ENCODE measurements at regions not wholly inside any gene's neighbourhood (a gene's known extent, or its start where the extent isn't known, plus 50 kb on each side); places are given as distances from the start of the nearest gene placed in this dataset.

DNA sequence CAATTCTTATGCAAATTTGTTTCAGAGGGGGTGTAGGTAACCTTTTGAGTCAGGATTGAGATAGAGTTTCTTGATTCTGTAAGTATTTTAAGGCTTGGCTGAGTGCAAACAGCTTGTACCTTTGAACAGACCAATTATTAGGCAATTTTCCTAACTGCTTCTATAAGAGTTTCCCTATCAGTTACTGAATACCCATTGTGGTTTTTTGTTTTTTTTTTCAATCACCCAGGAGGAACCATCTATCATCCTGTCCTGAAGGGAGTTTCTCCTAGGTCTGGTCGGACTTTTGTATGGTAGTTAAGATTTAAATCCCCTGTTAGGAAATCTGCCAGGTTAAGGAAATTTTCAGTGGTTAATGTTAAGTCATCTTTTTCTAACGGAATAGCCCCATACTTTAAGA lies 319.4 kb upstream of the SLC39A10 start:
- Histone ChIP-seq H3K9me3 (ENCODE audit: low read length) (no peaks in the 10 kb centered on the region), H2AFZ (ENCODE audit: low read length) (no peak overlapping the region), H3K4me3 (replicated peaks in 1 of 3; ENCODE audit: insufficient read depth in 1 of 3, low read depth in 2 of 3, low read length in 3 of 3) (no peak overlapping the region), H3K27me3 (ENCODE audit: control insufficient read depth in 1 of 2, insufficient read depth in 2 of 2, low read length in 2 of 2) (no peaks in the 10 kb centered on the region), H4K20me1 (ENCODE audit: insufficient read depth, low read length) (no peaks in the 10 kb centered on the region), H3K4me1 (ENCODE audit: insufficient read depth, low read length) (no peaks in the 10 kb centered on the region), H3K4me2 (ENCODE audit: low read depth, low read length) (no peak overlapping the region), H3K79me2 (ENCODE audit: insufficient read depth, low read length) (no peaks in the 10 kb centered on the region), H3K27ac (ENCODE audit: extremely low read length, insufficient read depth, low read length) (no peak overlapping the region), H3K9ac (ENCODE audit: insufficient read depth, low read depth, low read length) (no peak overlapping the region), H3K36me3 (replicated peaks in 1 of 2; ENCODE audit: control insufficient read depth in 1 of 2, insufficient read depth in 2 of 2, low read length in 2 of 2) (no peaks in the 10 kb centered on the region)
- no peak for DNase-seq (ENCODE audit: low spot score)
- no peak for ATAC-seq
- TF ChIP-seq ZNF614 (CRISPR knock-in tag; IDR thresholded peaks at IDR 0.05; ENCODE audit: borderline replicate concordance): no peak
- TF ChIP-seq MZF1 (CRISPR knock-in tag; IDR thresholded peaks at IDR 0.05; ENCODE audit: borderline replicate concordance): no peak
- TF ChIP-seq, protein P1, sequence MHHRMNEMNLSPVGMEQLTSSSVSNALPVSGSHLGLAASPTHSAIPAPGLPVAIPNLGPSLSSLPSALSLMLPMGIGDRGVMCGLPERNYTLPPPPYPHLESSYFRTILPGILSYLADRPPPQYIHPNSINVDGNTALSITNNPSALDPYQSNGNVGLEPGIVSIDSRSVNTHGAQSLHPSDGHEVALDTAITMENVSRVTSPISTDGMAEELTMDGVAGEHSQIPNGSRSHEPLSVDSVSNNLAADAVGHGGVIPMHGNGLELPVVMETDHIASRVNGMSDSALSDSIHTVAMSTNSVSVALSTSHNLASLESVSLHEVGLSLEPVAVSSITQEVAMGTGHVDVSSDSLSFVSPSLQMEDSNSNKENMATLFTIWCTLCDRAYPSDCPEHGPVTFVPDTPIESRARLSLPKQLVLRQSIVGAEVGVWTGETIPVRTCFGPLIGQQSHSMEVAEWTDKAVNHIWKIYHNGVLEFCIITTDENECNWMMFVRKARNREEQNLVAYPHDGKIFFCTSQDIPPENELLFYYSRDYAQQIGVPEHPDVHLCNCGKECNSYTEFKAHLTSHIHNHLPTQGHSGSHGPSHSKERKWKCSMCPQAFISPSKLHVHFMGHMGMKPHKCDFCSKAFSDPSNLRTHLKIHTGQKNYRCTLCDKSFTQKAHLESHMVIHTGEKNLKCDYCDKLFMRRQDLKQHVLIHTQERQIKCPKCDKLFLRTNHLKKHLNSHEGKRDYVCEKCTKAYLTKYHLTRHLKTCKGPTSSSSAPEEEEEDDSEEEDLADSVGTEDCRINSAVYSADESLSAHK (CRISPR knock-in tag; IDR thresholded peaks at IDR 0.05; ENCODE audit: borderline replicate concordance): no peak
- TF ChIP-seq, protein P2, sequence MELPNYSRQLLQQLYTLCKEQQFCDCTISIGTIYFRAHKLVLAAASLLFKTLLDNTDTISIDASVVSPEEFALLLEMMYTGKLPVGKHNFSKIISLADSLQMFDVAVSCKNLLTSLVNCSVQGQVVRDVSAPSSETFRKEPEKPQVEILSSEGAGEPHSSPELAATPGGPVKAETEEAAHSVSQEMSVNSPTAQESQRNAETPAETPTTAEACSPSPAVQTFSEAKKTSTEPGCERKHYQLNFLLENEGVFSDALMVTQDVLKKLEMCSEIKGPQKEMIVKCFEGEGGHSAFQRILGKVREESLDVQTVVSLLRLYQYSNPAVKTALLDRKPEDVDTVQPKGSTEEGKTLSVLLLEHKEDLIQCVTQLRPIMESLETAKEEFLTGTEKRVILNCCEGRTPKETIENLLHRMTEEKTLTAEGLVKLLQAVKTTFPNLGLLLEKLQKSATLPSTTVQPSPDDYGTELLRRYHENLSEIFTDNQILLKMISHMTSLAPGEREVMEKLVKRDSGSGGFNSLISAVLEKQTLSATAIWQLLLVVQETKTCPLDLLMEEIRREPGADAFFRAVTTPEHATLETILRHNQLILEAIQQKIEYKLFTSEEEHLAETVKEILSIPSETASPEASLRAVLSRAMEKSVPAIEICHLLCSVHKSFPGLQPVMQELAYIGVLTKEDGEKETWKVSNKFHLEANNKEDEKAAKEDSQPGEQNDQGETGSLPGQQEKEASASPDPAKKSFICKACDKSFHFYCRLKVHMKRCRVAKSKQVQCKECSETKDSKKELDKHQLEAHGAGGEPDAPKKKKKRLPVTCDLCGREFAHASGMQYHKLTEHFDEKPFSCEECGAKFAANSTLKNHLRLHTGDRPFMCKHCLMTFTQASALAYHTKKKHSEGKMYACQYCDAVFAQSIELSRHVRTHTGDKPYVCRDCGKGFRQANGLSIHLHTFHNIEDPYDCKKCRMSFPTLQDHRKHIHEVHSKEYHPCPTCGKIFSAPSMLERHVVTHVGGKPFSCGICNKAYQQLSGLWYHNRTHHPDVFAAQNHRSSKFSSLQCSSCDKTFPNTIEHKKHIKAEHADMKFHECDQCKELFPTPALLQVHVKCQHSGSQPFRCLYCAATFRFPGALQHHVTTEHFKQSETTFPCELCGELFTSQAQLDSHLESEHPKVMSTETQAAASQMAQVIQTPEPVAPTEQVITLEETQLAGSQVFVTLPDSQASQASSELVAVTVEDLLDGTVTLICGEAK (IDR thresholded peaks at IDR 0.05): no peak
- TF ChIP-seq, protein P2 (CRISPR knock-in tag; IDR thresholded peaks at IDR 0.05): no peak
- TF ChIP-seq, protein P3, sequence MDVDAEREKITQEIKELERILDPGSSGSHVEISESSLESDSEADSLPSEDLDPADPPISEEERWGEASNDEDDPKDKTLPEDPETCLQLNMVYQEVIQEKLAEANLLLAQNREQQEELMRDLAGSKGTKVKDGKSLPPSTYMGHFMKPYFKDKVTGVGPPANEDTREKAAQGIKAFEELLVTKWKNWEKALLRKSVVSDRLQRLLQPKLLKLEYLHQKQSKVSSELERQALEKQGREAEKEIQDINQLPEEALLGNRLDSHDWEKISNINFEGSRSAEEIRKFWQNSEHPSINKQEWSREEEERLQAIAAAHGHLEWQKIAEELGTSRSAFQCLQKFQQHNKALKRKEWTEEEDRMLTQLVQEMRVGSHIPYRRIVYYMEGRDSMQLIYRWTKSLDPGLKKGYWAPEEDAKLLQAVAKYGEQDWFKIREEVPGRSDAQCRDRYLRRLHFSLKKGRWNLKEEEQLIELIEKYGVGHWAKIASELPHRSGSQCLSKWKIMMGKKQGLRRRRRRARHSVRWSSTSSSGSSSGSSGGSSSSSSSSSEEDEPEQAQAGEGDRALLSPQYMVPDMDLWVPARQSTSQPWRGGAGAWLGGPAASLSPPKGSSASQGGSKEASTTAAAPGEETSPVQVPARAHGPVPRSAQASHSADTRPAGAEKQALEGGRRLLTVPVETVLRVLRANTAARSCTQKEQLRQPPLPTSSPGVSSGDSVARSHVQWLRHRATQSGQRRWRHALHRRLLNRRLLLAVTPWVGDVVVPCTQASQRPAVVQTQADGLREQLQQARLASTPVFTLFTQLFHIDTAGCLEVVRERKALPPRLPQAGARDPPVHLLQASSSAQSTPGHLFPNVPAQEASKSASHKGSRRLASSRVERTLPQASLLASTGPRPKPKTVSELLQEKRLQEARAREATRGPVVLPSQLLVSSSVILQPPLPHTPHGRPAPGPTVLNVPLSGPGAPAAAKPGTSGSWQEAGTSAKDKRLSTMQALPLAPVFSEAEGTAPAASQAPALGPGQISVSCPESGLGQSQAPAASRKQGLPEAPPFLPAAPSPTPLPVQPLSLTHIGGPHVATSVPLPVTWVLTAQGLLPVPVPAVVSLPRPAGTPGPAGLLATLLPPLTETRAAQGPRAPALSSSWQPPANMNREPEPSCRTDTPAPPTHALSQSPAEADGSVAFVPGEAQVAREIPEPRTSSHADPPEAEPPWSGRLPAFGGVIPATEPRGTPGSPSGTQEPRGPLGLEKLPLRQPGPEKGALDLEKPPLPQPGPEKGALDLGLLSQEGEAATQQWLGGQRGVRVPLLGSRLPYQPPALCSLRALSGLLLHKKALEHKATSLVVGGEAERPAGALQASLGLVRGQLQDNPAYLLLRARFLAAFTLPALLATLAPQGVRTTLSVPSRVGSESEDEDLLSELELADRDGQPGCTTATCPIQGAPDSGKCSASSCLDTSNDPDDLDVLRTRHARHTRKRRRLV (CRISPR knock-in tag; IDR thresholded peaks at IDR 0.05): no peak
- TF ChIP-seq ZNF569 (CRISPR knock-in tag; IDR thresholded peaks at IDR 0.05; ENCODE audit: borderline replicate concordance): no peak
- TF ChIP-seq ZNF841 (CRISPR knock-in tag; IDR thresholded peaks at IDR 0.05; ENCODE audit: borderline replicate concordance): no peak
- BruUV-seq (replicated peaks): no TSS peak
- CTCF ChIA-PET (ENCODE audit: low intra/inter-chr PET ratio, low total read pairs): no interaction called here
- POLR2A ChIA-PET: no interaction called here
- intact Hi-C loops (cut with micrococcal nuclease; ENCODE audit: unreplicated experiment) (loop anchor here (10.0 kb wide), 1 partner anchor 317 kb away; the partner anchor contains the start of gene SLC39A10), in situ Hi-C loops (cut with HindIII; ENCODE audit: extremely low pct_ligation_motif_present, low pct_unique_long_range_greater_than_20kb) (no loop called here)
- 0% methylated on average over 2 of the region's 2 CpGs for WGBS (ENCODE audit: low lambda C conversion rate)
- no peak for FAIRE-seq
